Central memory CD8-positive, alpha-beta T cell (primary cell): ENCODE measurements at regions not wholly inside any gene's neighbourhood (a gene's known extent, or its start where the extent isn't known, plus 50 kb on each side); places are given as distances from the start of the nearest gene placed in this dataset.

ENCODE experiments used
- ATAC-seq: fragments of 150-1000 bp; cut with Tn5 transposase; replicated peaks from 2 replicates; pipeline ENCODE4 v1.10.0; 2022; ENCODE audit warnings: mild to moderate bottlenecking, moderate FRiP score, moderate number of reproducible peaks; ENCODE audit not compliant: poor library complexity, severe bottlenecking; ENCODE audit errors: extremely low read depth
- DNase-seq, 2 donors: peaks; one replicate each; pipeline ENCODE4 v3.0.0; 2021; ENCODE audit warnings: low spot score in 2 of 2
- H3K27ac Mint-ChIP-seq: one replicate; pipeline ENCODE4 v1.8.0; 2022; ENCODE audit warnings: low read depth, mild to moderate bottlenecking, moderate library complexity, mixed read lengths
- H3K27me3 Mint-ChIP-seq: one replicate; pipeline ENCODE4 v1.8.0; 2022; ENCODE audit warnings: mixed read lengths
- H3K36me3 Mint-ChIP-seq: one replicate; pipeline ENCODE4 v1.8.0; 2022; ENCODE audit warnings: mild to moderate bottlenecking, moderate library complexity, mixed read lengths; ENCODE audit not compliant: insufficient read depth
- H3K4me1 Mint-ChIP-seq: one replicate; pipeline ENCODE4 v1.8.0; 2022; ENCODE audit warnings: mixed read lengths
- H3K4me3 Mint-ChIP-seq: one replicate; pipeline ENCODE4 v1.8.0; 2022; ENCODE audit warnings: mild to moderate bottlenecking, moderate library complexity, mixed read lengths
- H3K9me3 Mint-ChIP-seq: one replicate; pipeline ENCODE4 v1.8.0; 2022; ENCODE audit warnings: mixed read lengths

DNA sequence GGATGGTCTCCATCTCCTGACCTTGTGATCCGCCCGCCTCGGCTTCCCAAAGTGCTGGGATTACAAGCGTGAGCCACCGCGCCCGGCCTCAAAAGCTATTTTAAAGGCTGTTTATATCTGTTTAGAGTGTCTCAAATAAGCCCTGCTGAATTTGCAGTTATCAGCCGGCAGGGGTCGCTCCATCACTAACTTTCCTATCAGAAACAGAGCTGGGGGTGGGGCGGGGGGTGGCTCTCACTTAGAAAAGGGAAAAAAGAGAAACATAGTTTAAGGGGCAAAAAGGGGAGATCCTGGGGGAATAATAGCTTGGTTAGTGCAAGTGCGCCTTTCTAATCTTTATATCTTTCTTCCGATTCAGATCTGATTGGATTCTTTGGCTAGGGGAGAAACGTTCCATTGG is 450.7 kb downstream of the UBE2NL start:
- Mint-ChIP-seq H3K4me3 (no peak overlapping the region), H3K27me3 (no peaks in the 10 kb centered on the region), H3K27ac (no peak overlapping the region), H3K4me1 (no peaks in the 10 kb centered on the region), H3K36me3 (no peaks in the 10 kb centered on the region), H3K9me3 (peaks cover 6% of the 10 kb centered on the region)
- ATAC-seq (no peak), DNase-seq (no peak)

DNA sequence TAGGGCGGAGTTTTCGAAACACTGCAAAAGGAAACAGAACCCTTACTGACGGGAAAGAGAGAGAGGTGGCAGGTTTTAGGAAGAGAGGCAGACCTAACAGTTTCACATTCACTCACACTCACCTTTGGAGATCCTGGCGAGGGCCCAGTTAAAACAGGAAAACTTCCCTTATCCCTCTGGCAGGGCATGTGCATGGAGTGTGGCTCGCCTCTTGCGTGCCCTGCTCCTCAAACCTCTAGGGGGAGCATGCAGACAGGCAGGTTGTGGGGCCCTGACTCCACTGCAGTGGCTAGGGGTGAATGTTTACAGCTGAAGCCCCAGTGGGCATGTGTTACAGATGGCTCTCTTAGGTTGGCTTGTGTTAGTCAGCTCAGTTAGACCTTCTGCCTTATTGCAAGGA is 451.5 kb downstream of the UBE2NL start:
- Mint-ChIP-seq H3K4me3 (no peak overlapping the region), H3K9me3 (peaks cover 6% of the 10 kb centered on the region), H3K4me1 (no peaks in the 10 kb centered on the region), H3K27me3 (no peaks in the 10 kb centered on the region), H3K36me3 (no peaks in the 10 kb centered on the region), H3K27ac (no peak overlapping the region)
- ATAC-seq (no peak), DNase-seq (no peak)

DNA sequence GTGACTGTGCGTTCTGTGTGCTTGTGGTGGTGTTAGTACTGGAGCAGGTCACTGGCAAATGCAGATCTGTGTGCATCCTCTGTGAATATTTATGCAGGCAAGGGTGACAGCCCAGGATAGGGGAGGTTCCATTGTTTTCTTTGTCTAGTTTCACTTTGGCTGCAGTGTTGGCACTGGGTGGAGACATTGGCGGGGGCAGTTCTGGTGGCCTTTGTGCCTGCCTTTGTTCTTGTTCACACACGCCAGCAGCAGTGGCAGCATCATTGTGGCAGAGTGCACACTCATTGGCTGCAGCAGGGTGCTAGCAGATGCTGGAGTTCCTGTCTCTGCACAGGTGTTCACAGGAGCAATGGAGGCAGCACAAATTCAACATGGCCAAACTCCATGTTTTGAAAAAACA is 495.3 kb downstream of the UBE2NL start:
- Mint-ChIP-seq H3K9me3 (no peaks in the 10 kb centered on the region), H3K27me3 (no peaks in the 10 kb centered on the region)
- no peak for ATAC-seq

DNA sequence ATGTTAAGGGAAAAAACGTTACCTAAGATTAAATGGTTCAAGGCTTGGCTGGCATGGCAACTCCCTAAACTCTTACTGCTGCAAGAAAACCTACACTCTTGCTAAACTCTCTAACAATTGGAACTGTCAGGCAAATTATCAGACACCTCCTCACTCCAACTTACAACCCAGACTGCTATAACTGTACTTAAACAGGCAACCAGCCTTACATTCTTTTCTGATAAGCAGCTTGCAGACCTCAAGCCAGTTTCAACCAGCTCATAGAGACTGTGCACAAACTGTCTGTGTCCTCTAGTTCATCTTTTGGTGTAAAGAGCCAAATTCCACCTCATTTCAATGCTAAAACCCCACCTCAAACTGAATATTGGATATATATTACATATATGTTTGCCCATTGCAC is 504.9 kb downstream of the UBE2NL start:
- no peaks in the 10 kb centered on the region for H3K27me3 Mint-ChIP-seq
- no peaks in the 10 kb centered on the region for H3K9me3 Mint-ChIP-seq
- no peaks in the 10 kb centered on the region for H3K4me1 Mint-ChIP-seq
- H3K4me3 Mint-ChIP-seq, result no peak overlapping the region
- DNase-seq (no peak), ATAC-seq (no peak)
- H3K36me3 Mint-ChIP-seq, result no peaks in the 10 kb centered on the region
- no peak overlapping the region for H3K27ac Mint-ChIP-seq

More for the DNA sequence above, 495.3 kb downstream of the UBE2NL start:
- Mint-ChIP-seq H3K36me3 (no peaks in the 10 kb centered on the region), H3K4me1 (no peaks in the 10 kb centered on the region), H3K27ac (no peak overlapping the region), H3K4me3 (no peak overlapping the region)
- DNase-seq, result no peak
